GM12891 (cell line): ENCODE measurements at regions not wholly inside any gene's neighbourhood (a gene's known extent, or its start where the extent isn't known, plus 50 kb on each side); places are given as distances from the start of the nearest gene placed in this dataset.
"Not testable (repeated sequence)": the region's sequence is repeated elsewhere in the genome, so short reads cannot be mapped to it uniquely, and the experiment has no call there.

Experiments used
- DNase-seq: peaks from one replicate; pipeline ENCODE4 v3.0.0; 2011; ENCODE audit warnings: low spot score; ENCODE audit not compliant: insufficient read length
- FAIRE-seq: peaks from 2 replicates; lab custom pipeline; 2011; peaks lifted over from hg19 to GRCh38; lab: Jason Lieb, UNC
- PAX5 ChIP-seq: IDR thresholded peaks from 2 replicates; pipeline ENCODE4 v1.6.1; 2011; ENCODE audit warnings: low read length, moderate library complexity, mild to moderate bottlenecking; ENCODE audit not compliant: insufficient read depth, severe bottlenecking
- POLR2A ChIP-seq: IDR thresholded peaks from 2 replicates; pipeline ENCODE4 v1.6.1; 2011; ENCODE audit warnings: low read depth, low read length, control low read depth
- POLR2AphosphoS5 ChIP-seq: IDR thresholded peaks from 2 replicates; pipeline ENCODE4 v1.6.1; 2011; ENCODE audit warnings: low read depth, low read length, control low read depth
- POU2F2 ChIP-seq: IDR thresholded peaks from 2 replicates; pipeline ENCODE4 v1.6.1; 2011; ENCODE audit warnings: low read depth, mild to moderate bottlenecking, control low read depth, low read length, moderate library complexity
- SPI1 ChIP-seq: IDR thresholded peaks from 2 replicates; pipeline ENCODE4 v1.6.1; 2011; ENCODE audit warnings: low read depth, low read length, control low read depth
- TAF1 ChIP-seq: IDR thresholded peaks from 2 replicates; pipeline ENCODE4 v1.6.1; 2011; ENCODE audit warnings: low read depth, low read length, control low read depth

- TF ChIP-seq POU2F2, result no peak
- TF ChIP-seq SPI1, result no peak
- no peak for TF ChIP-seq POLR2AphosphoS5
- no peak for TF ChIP-seq PAX5
- no peak for TF ChIP-seq POLR2A
- no peak for TF ChIP-seq TAF1
- DNase-seq (no peak), FAIRE-seq (no peak)
These were observed 311.9 kb upstream of the POT1 start for GRCh38 chr7:125241548-125241947.

GRCh38 chr7:125222596-125222995 lies 293.0 kb upstream of the POT1 start:
- DNase-seq, result no peak
- FAIRE-seq, result no peak
- TF ChIP-seq SPI1 (no peak), TAF1 (no peak), PAX5 (no peak), POLR2A (no peak), POU2F2 (no peak), POLR2AphosphoS5 (no peak)

- FAIRE-seq (no peak), DNase-seq (no peak)
- TF ChIP-seq POU2F2 (no peak), TAF1 (no peak), PAX5 (no peak), SPI1 (no peak), POLR2AphosphoS5 (no peak), POLR2A (no peak)
These were observed 288.5 kb upstream of the POT1 start for GRCh38 chr7:125218076-125218475.

GRCh38 chr7:125201002-125201401 lies 271.4 kb upstream of the POT1 start:
- FAIRE-seq (no peak), DNase-seq (no peak)
- no peak for TF ChIP-seq POLR2A

- FAIRE-seq (no peak), DNase-seq (no peak)
- TF ChIP-seq POLR2AphosphoS5, result no peak
- no peak for TF ChIP-seq SPI1
- TF ChIP-seq POU2F2, result no peak
- no peak for TF ChIP-seq TAF1
- TF ChIP-seq PAX5, result no peak
- no peak for TF ChIP-seq POLR2A
These were observed 268.2 kb upstream of the POT1 start for GRCh38 chr7:125197731-125198393.

GRCh38 chr7:125195156-125195555 lies 265.5 kb upstream of the POT1 start:
- no peak for DNase-seq
- no peak for TF ChIP-seq PAX5
- no peak for TF ChIP-seq POU2F2
- no peak for FAIRE-seq

- FAIRE-seq (no peak), DNase-seq (no peak)
- TF ChIP-seq SPI1 (no peak), TAF1 (no peak), PAX5 (no peak), POLR2AphosphoS5 (no peak), POU2F2 (no peak), POLR2A (no peak)
These were observed 263.6 kb upstream of the POT1 start for GRCh38 chr7:125193263-125193662.

- DNase-seq (no peak), FAIRE-seq (no peak)
- TF ChIP-seq TAF1, result no peak
- no peak for TF ChIP-seq POLR2AphosphoS5
- no peak for TF ChIP-seq PAX5
- no peak for TF ChIP-seq POLR2A
- no peak for TF ChIP-seq SPI1
- TF ChIP-seq POU2F2, result no peak
These were observed 255.2 kb upstream of the POT1 start for GRCh38 chr7:125184801-125185200.

- not testable (repeated sequence) for DNase-seq, FAIRE-seq
These were observed 252.1 kb upstream of the POT1 start for GRCh38 chr7:125181569-125182267.

GRCh38 chr7:125173571-125173970 lies 243.9 kb upstream of the POT1 start:
- FAIRE-seq, result no peak
- DNase-seq, result no peak
- TF ChIP-seq PAX5 (no peak), POLR2A (no peak), TAF1 (no peak), POU2F2 (no peak), SPI1 (no peak), POLR2AphosphoS5 (no peak)
